Activated T-cell treated with anti-CD3 and anti-CD28 coated beads for 24 hours (primary cell): ENCODE measurements at regions not wholly inside any gene's neighbourhood (a gene's known extent, or its start where the extent isn't known, plus 50 kb on each side); places are given as distances from the start of the nearest gene placed in this dataset.

Experiments
- DNase-seq: peaks from one replicate; pipeline ENCODE4 v3.0.0-alpha.2; 2020; ENCODE audit warnings: low read depth

DNA sequence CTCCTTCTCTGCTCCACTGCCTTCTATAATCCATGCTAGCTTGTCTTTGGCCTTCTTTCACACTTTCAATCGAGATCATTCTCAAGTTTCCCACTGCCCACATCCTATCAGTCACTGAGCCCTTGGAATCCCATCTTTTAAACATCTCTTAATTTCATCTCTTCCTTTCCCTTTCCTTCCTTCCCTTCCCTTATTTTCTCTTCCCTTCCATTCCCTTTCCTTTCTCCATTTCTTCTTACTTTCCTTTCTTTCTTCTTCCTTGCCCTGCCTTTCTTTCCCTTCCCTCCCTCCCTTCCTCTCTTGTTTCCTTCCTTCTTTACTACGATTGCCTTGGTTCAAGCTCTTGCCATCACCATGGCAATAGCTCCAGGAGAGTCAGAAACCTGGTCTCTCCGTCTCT lies 183.8 kb downstream of the EMP1 start:
- no peak for DNase-seq

DNA sequence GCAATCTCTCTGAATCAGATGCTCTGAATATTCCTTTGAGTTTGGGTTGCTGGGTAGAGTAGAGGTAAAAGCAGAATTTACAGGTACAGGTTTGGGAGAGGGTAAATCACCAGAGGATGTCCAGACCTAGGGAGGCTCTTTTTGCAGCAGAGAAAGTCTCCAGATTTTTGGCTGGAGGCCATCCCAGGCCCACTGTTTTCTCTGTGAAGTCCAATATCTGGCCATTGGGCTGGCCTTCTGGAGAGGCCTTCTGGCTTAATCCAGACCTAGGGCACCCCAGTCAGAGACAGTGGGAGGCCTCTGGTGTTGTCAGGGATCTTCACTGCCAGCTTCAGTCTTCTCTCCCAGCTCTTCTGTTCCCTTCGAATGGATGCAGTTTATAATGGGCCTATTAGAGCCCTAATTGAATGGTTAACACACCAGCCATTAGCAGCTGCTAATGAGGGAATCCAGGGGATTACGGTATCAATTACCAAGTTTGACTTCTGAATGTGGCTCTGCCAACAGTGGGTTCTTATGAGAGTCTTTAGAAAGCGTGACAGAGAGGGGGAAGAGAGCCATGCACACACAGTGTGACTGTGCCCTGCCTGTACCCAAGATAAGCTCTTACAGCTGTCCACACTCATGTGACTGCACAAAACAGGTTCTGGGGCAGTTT lies 183.1 kb downstream of the EMP1 start:
- DNase-seq = no peak

DNA sequence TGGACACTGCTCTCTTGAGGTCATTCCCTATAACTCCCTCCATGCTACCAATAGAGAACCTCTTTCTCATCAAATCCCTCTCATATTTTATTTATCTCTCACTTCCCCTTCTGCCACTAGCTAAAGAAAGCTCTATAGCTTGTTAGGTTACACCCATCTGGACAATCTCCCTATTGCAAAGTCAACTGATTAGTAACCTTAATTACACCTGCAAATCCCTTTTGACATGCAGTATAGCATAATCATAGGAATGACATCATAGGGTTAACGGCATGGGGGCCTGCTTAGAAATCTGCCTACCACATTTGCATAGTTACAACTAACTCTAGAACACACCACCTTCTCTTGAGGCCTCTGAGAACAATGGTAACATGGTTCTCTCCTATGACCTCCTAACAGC lies 181.2 kb downstream of the EMP1 start:
- DNase-seq = no peak

DNA sequence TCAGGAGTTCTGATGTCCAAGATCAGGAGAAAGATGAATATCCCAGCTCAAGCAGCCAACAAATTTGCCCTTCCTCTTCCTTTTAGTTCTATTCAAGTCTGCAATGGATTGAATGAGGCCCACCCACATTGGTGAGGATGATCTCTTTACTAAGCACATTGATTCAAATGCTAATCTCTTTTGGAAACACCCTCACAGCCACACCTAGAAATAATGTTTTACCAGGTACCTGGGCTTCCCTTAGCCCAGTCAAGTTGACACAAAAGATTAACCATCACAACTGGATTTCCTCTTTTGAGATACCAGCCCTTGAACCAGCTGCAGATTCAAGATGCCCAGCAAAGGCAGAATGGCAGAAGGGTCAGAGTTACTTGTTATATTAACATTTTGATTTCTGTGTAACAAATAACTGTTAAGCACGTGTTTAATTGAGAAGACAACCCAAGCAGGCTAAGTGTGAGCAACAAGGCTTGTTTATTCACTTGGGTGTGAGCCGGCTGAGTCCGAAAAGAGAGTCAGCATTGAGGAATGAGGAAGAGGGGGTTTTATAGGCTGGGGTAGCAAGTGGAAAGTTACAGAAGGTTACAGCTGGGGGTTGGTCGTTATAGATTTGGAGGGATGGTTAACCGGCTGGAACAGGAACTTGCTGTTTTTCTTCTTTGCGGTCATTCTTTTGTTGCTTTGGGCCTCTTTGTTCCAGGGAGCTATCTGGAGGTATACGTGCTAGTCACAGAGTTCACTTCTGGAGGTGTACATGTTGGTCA lies 180.3 kb downstream of the EMP1 start:
- no peak for DNase-seq

DNA sequence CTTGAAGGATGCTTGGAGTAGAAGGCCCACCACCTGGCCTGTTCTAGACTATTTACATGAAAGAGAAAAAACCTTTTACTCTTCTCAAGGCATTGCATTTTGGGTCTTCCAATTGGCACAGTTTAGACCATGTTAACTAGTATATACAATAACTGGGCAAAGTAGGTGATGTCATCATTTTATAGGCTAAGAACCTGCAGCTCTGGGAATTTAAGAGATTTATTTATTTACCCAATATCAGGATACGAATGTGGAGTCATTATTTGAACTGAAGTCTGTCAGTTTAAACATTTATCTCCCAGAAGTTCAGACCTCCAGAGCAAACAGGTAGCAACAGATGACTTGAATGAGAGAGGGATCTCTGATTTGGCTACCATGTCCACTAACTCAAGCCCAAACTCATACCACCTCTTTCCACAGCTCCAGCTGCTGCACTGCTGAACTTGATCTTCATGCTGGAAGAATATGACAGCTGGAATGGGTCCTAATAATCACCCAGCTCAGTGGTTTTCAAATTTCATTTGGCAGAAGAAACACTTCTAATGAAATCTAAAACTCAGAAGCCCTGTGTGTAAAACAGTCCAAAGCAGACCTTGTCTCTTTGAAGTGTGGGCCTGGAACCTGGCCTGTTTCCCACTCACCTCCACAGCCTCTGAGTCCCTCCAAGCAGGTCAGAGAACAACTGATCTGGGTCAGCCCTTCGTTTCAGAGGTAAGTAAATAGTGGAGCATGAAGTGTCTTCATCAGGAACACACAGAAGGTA lies 179.2 kb downstream of the EMP1 start:
- no peak for DNase-seq

DNA sequence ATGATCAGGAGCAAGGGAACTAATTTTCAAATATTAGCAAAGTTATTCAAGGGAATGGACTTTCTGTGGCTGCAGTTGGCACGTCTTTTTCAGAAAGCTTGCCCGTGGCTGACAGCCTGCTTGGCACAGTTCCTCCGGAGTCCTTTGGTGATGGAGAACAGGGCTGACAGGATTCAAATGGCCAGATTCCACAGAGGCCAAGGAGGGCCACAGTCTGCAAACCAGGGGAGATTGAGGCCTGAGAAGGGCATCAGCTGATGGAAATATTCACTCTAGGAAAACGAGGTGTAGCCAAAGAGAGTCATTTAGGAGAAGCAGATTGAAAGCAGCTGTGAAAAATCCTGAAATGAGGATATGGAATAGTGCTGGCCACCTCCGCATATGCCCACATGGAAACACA lies 178.3 kb downstream of the EMP1 start:
- no peak for DNase-seq

DNA sequence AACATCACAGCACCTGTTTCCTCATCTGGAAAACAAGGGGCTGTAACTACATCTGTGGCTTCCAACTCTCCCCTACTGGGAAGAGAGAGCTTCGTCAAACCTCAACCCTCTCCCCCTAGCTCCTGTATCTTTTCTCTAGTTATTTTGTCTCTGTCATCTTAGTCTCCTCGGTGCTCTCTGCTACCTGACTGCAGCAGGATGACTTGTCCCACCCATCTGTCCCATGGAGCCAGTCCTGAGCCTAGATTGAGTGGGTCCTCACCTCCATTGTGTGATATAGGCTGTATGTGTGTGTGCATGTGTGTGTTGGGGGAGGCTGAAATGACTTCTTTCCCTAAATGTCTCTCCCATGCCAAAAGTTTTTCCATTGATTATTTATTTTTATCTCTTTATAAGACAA lies 177.3 kb downstream of the EMP1 start:
- no peak for DNase-seq

DNA sequence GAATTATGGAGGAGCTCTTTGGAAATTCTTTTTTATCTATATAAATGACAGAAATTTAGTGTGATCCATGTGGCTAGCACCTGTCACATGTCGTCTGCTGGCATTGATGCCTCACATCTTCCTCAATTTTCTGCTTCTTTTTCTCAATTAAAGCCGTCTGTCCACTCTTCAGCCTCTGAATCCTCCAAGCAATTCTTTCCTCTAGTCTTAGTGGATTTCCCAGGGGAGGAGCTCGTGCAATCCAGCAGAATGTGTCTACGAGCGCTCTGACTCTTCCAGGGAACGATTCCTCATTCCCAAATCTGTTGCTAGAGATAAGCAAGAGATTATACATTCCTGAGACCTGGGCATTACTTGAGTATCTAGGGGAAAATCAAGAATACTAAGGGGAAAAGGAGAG lies 176.6 kb downstream of the EMP1 start:
- DNase-seq = no peak

DNA sequence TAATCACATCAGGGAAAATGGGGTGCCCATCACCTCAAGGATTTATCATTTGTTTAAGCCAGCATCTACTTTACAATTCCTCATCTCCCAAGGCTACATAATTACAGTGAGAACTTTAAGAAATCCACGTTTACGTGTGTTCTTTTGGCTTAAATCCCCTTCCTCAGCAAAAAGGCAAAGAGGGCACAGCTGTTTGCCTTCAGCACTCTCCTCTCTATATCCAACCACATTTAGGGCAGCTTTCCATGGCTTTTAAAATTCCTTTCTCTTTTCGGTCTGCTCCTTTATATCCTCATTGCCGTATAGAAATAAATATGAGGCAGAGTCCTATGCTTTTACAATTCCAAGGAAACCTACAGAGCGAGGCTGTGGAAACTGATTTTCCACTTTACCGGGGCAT lies 175.9 kb downstream of the EMP1 start:
- no peak for DNase-seq

DNA sequence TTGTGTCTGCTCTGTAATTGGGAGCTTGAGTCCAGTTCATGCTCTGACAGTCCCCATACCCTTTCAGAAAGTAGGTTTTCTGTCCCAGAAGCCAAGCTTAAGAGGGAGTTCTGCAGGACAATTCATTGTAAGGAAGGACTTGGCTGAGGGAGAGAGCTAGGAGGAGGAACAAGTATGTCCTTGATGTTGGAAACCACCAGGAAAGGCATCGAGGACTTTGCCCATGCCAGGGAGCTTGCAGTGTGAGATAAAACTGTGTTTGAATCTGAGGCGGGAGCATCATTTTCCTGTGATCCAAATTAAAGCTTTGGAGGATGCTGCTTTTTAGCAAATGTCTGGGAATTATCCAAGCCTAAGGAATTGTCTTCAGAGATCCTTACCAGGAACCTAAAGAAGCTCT lies 175.3 kb downstream of the EMP1 start:
- DNase-seq = no peak

DNA sequence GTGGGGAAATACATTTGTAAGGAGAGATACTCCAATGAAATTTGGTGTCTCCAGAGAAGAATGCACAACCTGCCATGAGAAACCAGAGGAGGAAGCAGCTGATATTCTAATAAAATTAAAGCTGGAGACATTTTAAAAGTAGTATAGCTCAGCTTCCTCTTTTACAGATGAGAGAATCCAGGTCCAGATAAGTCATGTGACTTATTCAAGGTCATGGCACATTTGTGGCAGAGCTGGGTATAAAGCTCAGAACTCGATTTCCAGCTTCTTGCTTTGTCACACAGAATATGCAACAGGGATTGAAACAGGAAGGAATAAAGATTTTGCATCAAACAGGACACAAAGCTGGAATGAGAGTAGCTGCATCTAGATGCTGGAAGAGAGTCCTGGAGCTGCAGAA lies 174.8 kb downstream of the EMP1 start:
- DNase-seq = no peak

DNA sequence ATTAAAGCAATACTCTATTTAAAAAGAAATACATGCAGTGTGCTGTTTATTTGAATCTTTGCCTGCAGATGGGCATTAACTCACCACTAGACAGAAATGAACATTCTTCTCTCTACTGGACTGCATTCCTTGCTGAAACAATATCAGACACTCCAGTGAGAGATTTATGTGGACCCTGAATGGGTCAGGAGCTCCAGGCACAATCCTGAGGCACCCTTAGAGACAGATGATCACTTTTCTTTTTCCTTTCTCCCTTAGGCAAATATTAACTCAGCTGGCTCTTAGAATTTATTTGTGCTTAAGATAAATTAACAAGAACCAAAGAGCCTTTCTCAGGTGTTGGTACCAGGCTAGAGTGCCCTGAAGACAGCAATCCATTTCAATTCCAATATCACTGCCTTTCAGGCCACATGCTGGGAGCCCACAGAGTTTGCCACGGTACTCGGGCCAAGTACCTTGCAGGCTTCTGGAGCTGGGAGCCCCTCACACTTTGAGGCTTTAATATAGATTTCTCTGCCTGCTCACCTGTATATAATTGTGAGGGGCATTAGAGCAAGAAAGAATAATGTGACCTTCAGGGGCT lies 173.0 kb downstream of the EMP1 start:
- no peak for DNase-seq

DNA sequence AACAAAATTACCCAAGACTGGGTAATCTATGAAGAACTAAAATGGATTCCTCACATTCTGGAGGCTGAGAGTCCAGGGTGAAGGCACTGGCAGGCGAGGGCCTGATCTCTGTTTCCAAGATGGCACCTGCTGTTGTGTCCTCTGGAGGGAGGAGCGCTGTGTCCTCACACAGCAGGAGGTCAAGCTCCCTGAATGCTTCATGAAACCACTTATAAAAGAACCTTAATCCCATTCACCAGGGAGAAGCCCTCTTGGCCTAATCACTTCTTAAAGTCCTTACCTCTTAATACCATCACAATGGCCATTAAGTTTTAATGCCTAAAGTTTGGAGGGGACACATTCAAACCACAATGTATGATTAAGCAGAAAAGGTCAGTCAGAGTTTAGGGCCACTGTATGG lies 172.4 kb downstream of the EMP1 start:
- no peak for DNase-seq

DNA sequence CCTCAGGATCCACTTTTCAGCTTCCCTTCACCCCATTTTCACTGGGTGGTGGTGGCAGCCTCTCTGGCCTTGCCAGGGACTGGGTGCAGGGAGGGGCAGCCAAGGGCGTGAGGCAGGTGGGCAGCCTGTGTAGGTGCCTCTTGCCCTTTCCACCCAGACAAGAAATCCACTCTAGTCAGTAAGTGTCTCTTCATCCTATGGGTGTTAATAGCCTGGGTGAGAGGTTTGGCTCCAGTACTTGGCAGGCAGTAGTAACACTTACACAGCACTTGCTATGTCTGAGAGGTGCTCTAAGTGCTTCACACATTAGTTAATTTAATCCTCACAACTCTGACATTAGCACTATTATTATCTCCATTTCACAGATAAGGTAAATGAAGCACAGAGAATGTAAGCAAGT lies 171.9 kb downstream of the EMP1 start:
- no peak for DNase-seq

DNA sequence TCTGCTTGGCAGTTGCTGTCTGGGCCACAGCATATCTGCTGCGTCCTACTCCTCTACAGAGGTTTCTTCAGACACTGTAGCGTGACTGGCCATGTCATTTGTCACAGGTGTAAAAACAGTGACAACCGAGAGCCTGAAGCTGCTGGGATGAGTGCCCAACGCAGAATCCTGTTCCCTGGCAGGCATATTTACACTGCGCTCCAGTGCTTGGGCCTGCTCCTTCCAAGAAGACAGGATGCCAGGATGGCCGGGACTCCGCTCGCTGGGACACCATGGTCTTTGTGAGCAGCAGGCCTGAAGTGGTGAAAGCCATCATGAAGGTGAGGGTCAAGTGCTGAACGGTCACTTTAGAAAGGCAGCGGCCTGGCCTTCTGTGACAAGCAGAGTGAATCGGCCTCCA lies 171.4 kb downstream of the EMP1 start:
- DNase-seq = no peak

DNA sequence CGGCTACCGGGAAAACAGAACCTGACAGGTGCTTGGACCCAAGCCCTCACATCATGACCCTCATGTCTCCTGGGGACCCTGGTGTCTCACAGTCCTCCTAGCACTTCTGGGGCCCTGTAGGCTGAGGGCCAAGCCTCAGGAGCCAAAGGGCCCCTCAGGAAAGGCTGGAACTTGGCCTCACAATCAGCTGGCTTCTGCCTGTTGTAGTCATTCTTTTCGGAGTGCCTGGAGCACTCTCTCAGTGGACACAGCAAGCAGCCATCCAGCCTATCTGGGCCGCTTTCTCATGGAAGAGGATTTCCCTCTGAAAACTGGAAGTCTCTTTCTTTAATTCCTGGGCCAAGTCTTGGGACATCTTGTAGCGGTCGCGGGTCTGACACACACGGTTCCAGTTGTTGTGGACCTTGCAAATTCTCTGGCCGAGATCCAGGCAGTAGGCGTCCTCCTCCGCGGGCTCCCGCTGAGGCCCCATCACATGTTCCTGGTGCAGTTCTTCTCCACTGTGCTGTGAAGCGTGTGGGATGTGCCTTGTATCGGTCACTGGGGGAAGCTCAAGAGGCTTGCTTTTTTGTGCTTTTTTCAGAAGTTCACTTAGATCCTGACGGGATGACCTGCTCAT lies 169.3 kb downstream of the EMP1 start:
- DNase-seq = no peak

DNA sequence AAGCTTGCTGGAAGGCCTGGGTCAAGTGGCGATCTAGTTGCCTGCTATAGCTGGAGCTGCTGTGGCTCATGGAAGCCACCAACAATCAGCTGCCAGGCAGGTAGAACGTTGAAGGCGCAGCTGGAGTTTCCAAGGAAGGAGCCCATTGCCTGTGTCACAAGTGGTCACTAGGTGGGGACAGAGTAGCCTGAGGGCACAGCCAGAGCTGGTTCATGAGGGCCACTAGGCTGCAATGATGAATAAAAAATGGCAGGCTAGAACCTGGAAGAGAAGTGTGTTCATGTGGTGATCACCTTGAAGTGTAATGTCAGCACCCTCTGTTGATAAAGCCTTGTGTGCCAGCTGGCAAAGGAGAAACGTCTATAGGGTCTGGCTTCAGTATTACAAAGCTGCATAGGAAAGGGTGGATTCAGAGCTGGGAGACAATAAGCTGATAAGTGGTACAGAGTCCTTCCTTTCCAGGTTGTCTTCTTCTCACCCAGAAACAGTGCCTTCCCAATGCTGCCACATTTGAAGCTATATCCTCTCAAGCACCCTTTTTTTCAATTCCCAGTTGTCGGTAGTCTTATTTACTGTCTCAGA lies 165.8 kb downstream of the EMP1 start:
- DNase-seq = peak; percentile 23

DNA sequence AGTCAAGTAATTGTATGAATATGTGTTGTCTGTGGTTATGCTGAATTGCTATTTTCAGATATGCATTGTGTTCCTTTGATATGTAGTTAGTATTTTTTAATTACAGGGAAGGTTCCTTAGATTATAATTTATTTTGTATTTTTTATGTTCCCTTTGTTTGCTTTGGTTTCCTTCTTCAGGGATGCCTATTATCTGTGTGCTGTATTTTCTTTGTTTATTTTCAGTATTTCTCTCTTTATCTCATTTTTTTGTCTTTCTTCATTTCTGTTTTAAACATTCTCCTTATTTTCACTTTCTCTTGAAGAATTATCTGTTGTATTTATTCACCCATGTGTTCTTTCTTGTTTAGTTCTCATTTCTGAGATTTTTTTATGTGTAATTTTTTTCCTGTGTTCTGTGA lies 163.1 kb downstream of the EMP1 start:
- no peak for DNase-seq

DNA sequence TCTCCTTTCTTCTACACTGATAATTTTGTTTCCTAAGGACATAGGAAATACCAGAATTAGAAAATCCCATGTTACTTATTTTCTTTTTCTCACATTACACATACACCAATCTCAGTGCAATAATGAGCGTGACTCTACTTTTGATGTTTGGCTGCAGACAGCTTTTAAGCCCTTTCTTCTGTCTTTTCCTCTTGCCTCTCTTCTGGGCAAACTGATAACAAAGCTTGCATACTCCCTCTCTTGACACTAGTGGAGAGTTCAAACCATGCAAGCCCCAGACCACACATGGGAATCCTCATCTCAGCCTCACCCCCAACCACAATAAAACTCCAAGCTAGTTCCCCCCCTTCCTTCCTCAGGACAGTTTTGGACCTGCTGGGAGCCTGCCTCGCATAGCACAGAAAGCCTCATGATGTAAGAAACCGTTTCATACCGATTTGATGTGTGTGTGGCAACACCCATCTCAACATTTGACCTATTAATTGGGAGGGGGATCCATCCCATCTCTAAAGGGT lies 161.9 kb downstream of the EMP1 start:
- DNase-seq = no peak

DNA sequence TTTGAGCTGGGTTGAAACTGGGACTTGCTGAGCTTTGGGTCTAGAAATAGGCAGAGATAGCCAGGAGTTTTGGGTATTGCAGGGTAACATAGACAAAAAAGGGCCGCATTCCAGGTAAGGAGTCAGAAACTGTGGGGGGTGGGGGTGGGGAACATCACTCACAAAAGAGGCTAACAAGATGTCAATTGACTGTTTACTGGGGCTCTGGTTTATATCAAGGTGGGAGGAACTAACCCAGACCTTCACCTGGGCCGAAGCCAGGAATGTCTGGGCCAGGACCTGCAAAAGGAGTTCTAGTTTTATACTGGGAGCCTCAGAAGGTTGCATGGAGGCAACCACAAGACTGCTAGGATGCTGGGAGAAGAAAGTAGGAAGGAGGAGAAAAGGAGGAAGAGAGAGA lies 154.4 kb downstream of the EMP1 start:
- DNase-seq = no peak

DNA sequence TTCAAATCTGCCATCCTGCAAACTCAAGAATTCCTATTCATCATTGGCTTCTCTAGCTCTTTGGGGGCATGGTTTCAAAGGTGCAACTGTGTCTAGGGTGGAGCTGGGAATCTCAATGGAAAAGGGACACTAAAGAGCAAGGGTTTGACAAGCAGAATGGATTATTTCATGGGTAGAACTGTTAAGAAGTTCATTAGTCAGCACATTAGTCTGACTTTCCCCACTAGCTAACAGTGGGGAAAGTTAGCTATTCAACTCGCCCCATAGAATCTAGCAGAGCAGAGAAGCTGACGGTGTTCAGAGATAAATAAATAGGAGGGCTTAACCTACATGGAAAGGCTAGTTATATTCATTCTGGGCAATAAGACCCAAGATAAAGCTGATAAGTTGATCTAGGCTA lies 153.9 kb downstream of the EMP1 start:
- no peak for DNase-seq

DNA sequence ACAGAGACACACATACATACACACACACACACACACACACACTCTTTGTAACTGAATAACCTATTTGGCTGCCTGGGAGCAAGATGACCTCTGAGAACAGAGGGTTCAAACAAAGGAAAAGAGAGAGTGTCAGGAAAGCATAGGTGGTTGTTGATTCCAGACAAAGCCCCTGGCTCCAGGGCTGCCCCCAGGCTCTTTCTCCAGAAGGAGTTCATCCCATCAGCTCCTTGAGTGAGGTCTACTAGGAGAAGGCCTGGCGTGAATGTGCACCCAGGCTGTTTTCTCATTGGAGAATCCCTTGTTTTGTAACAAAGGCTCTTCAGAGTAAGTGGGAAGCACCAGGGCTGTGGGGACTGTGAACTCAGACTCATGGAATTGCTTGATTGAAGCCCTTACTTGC lies 151.9 kb downstream of the EMP1 start:
- DNase-seq = no peak
